Stimulated activated CD8-positive, alpha-beta memory T cell treated with anti-CD3 and anti-CD28 coated beads, Interleukin-7, amount 100 ng/mL, for 1 hour (primary cell): ENCODE measurements at regions not wholly inside any gene's neighbourhood (a gene's known extent, or its start where the extent isn't known, plus 50 kb on each side); places are given as distances from the start of the nearest gene placed in this dataset.

Experiments
- DNase-seq, 2 donors: peaks; one replicate each; pipeline ENCODE4 v3.0.0-alpha.2; 2020; ENCODE audit warnings: low read depth in 2 of 2

GRCh38 chr2:2848621-2849333 is 517.7 kb upstream of the MYT1L start:
- DNase-seq: no peak

DNA sequence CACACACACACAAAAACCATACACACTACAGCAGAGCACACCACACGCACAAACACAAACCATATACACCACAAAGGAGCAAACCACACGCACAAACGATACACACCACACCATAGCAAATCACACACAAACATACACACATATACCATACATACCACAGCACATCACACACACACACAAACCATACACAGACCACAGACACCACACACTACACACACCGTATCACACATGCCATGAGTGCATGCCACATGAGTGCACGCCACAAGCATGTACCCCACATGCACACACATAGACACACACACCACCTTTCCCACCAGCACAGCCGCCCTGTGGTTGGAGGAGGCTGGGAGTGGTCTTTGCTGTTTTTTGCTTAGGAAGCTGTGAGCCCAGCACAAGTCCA is 517.1 kb upstream of the MYT1L start:
- no peak for DNase-seq

GRCh38 chr2:2847209-2847676 is 516.2 kb upstream of the MYT1L start:
- DNase-seq: no peak

- DNase-seq: no peak
Measured at GRCh38 chr2:2846332-2847208, 515.5 kb upstream of the MYT1L start.

DNA sequence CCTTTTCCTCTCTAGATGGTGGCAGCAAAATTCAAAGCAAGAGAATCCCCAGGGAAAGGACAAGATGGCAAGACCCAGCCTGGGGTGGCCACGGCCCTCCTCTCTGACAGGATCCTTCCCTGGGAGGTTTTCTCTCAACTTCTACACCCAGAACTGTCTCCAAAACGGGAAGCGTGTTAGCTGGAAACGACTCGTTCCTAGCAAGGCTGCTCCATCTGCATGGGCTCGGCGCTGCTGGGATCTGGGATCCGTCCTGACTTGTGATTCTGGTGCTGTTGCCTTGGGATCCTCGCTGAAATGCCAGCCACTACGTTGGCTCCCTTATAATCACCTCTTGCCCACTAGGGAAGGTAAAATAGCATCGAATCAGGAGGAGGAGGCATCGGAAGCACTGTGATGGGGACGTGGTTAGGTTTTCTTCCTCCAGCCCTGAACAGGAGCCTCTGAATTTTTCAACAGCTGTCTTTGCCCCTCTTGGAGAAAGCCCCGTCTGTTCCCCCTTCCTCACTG is 514.8 kb upstream of the MYT1L start:
- DNase-seq: no peak

GRCh38 chr2:2845267-2845666 is 514.2 kb upstream of the MYT1L start:
- no peak for DNase-seq

GRCh38 chr2:2843969-2844548 is 513.0 kb upstream of the MYT1L start:
- DNase-seq: no peak

DNA sequence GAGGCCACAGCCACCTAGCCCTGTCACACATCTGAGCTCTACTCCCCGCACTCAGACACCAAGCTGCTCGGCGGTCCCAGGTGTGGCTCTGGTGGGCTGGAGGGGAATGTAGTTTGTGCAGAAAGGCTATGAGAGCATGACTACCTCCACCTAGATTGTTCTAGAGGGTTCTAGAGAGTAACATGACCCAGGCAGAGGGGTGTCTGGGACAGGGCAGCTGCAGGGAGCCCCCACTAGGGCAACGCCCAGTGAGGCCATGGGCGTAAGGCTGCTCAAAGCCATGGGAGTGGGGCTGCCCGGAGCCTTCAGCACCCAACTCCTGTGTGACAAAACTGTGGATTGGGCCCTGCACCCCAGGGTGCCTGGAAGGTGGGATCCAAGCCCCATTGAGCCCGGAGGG is 511.4 kb upstream of the MYT1L start:
- DNase-seq: no peak

GRCh38 chr2:2840681-2841300 is 509.7 kb upstream of the MYT1L start:
- DNase-seq: no peak

GRCh38 chr2:2839782-2840531 is 508.9 kb upstream of the MYT1L start:
- DNase-seq: no peak

DNA sequence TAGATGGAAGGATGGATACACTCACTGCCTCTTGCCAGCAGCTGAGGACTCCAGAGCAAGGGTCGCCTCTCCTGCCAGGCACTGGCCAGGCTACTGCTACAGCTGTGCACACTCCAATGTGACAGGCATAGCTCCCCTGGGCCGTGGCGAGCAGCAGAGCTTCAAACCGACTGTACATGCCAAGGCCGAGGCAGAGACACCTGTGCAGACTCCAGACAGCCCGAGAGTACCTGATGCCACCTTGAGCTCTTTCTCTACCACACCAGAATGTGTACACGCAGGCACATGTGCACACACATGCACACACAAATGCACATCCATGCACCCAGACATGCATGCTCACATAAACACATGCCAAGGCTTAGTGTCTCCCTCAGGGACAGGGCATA is 508.3 kb upstream of the MYT1L start:
- no peak for DNase-seq

DNA sequence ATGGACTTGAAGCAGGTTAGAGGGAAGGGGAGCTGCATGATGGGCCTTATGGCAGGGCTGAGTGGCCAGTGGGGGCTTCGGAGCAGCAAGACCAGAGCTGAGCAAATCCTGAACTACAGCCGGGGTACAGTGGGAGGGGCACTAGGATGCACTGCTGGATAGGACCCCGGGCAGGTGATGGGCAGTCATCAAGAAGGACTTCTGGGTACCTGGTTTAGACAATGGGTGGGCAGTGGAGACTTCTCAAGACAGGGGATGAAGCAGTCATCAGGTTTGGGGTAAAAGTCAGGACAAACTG is 507.4 kb upstream of the MYT1L start:
- no peak for DNase-seq

DNA sequence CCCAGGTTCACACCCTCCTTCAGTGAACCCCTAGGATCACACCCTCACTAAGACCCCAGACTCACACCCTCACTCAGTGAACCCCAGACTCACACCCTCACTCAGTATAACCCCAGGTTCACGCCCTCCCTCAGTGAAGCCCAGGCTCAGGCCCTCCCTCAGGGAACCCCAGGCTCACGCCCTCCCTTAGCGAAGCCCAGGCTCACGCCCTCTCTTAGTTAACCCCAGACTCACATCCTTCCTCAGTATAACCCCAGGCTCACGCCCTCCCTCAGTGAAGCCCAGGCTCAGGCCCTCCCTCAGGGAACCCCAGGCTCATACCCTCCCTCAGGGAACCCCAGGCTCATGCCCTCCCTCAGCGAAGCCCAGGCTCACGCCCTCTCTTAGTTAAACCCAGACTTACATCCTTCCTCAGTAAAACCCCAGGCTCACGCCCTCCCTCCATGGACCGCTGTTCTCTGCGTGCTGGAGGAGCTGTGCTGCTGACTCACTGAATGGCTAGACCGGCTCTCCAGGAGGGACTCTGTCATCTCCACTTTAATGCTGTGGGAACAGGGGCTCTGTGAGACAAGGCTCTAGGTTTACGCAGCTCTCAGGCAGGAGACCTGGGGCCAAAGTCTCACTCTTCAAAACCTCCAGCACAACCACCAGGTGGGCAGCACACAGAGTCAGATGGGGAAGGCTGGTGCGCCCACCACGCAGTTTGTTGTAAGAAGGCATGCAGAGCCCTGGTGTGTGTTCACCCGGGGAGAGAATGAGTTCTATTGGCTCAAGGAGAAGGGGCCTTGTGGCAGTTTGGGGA is 506.9 kb upstream of the MYT1L start:
- DNase-seq: no peak

- no peak for DNase-seq
Measured at GRCh38 chr2:2836343-2837070, 505.4 kb upstream of the MYT1L start.

DNA sequence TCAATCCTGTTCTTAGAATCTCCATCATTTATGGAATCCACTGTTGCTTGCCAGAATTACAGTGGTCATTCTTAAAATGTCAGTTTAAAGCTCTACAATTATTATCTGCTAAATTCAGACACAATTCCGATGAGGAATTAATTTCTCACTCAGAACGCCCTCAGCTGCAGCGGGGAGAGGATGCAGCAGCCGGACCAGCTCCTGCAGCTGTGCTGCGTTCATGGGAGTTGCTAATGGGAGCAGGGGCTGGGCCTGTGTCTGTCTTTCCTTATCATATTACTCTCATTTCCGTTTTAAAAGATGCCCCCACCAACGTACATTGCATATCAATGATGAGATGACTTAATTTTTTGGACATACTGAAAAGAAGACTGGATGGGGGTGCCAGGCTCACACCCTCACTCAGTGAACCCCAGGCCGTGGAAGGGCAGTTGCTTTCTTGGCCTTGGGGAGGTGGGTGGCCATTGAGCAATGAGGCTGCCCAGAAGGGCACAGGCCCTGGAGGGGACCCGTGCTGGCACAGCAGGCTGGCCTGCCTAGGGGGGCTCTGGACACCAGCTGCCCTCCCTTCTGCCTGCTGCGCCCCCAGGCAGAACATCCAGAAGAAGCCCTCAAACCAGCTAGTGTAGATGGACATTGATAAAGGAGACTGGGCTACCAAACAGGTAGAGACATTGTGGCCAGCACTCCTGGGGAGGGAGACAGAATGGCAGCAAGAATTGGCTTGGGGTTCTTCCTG is 503.6 kb upstream of the MYT1L start:
- DNase-seq: no peak

DNA sequence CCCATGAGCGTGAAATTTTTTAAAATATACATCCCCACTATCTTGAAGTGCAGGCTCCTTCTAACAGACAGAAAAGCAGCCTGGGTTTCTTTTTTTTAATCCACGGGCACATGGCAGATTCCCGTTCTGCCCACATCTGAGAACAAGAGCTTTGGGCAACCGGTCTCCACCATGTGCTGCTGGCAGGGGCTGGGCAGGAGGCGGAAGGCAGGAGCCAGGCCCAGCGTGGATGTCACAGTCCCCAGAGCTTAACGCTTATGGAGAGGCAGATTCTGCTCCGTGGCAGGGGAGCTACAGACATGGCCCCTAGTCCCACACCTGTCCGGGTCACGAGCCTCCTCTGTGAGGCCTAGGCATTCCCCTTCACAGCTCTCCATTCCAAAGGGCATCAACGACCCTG is 503.0 kb upstream of the MYT1L start:
- DNase-seq: no peak

- no peak for DNase-seq
Measured at GRCh38 chr2:2832657-2833056, 501.6 kb upstream of the MYT1L start.

- DNase-seq: no peak
Measured at GRCh38 chr2:2831633-2832032, 500.6 kb upstream of the MYT1L start.

DNA sequence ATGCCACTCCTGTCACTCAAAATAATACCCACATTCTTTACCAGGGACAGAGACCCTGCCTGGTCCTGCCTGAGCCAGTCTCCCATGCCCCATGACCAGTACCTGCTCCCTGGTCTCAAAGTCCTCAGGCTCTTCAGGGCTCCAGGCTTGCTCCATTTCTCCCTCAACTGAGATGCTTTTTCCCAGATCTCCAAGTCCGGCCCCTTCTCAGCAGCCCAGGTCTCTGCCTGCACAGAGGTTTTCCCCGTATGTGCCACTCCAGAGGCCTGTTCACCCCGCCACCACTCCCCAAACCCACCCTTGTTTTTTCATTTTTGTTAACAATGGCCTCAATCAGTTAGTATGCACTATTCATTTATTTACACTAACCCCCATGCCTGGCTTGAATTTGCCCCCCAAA is 499.5 kb upstream of the MYT1L start:
- no peak for DNase-seq
